Activated T-helper 9 cell treated with anti-CD3 and anti-CD28 coated beads, Interleukin-2, amount 50 U/mL, for 16 hours (primary cell): ENCODE measurements at regions not wholly inside any gene's neighbourhood (a gene's known extent, or its start where the extent isn't known, plus 50 kb on each side); places are given as distances from the start of the nearest gene placed in this dataset.

ENCODE experiments used
- DNase-seq: peaks from one replicate; pipeline ENCODE4 v3.0.0-alpha.2; 2020; ENCODE audit warnings: low read depth

DNA sequence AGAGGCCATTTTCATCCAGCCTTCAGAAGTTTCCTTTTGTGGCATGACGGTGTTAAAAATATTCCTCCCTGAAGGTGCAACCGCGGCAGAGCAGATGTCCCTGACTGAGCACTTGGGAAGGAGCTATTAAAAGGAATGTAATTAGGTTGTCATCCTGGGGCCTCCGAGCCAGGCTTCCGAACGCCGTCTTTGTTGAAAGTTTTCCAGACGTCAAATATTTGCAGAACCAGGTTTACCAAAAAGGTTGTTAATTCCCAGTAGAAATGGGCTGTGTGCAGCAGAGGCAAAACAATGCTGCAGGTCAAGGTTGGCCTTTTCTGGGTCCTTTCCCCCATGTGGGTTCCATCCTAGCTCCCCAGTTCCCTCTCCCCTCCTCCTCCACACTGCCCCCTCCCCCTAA lies 88.8 kb upstream of the CALM2 start:
- no peak for DNase-seq

DNA sequence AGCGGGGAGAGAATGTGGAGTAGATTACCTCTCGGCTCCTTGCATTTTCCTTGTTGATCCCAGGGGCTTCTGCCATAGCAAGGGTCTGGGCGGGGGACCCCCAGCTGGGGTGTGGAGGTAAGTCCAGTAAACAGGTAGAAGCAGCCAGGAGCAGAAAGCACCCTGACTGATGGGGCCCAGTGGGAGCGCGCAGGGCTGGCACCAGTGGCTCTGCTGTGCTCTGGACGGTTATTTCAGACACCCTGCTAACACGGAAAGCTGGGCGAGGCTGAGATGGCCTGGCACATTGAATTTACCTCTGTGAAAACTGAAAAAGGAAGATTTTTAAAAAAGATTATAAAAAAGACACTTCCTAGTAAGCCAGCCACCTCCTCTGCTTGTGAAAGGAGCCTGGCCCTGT lies 88.4 kb upstream of the CALM2 start:
- DNase-seq = no peak

DNA sequence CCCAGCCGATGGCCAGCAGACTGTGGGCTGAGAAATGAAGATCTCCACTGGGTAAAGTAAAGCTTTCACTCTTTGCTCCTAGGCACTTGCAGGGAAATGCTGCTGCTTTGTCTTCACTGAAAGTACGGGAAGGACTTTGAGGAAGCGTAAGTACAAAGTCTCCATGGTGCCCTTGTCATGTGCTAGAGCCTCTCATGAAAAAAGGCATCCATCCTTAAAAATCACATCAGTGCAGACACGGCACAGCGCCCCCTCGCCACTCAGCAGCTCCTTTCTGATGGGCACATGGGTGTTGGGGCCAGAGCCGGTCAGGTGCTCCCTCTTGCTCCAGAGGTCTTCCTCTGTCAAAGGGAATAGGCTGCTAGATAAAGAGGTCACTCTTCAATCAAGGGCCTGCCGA lies 87.8 kb upstream of the CALM2 start:
- no peak for DNase-seq

DNA sequence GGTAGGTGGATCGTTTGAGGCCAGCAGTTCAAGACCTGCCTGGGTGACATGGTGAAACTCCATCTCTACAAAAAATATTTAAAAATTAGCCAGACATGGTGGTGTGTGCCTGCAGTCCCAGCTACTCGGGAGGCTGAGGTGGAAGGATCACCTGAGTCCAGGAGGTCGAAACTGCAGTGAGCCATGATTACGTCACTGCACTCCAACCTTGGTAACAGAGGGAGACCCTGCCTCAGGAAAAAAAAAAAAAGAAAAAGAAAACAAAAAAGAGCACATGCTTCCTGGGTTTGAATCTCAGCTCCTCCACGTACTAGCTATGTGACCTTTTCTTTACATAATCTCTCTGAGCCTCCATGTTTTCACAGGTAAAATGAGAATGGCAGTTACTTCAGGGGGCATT lies 86.3 kb upstream of the CALM2 start:
- DNase-seq = no peak

DNA sequence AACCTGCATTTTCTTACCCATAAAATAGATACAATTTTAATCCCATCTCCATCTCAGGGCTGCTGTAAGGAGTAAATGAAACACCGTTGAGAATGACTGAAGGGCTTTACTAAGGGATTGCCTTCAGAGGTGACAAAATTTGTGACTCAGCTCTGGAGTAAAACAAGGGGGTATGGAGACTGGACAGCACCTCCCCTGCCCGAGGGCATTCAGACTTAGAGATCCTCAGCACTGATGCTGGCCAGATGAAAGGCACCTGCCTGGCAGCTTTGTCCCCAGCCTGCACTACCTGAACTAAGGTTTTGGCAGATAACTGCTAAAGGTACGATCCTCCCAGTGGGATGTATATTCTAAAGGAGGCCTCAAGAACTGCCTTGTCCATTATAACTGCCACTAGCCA lies 84.7 kb upstream of the CALM2 start:
- no peak for DNase-seq

DNA sequence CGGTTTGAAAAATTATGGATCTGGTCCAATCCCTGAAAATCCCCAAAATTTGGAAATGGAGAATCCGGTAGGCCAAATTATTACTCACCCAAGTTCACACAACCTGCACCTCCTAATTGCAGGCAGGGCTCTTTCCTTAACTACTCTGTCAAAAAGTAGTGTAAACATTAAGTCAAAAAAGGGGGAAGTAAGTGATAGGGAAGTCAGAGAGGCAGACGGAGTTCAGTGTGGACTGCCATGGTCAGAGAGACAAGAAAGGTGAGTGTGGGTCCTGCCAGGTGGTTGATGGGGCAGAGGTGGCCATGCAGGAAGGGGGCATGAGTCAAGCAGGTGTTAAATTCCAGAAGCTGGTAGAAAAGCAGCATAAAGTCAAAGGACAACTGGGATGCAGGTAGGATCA lies 83.5 kb upstream of the CALM2 start:
- no peak for DNase-seq

DNA sequence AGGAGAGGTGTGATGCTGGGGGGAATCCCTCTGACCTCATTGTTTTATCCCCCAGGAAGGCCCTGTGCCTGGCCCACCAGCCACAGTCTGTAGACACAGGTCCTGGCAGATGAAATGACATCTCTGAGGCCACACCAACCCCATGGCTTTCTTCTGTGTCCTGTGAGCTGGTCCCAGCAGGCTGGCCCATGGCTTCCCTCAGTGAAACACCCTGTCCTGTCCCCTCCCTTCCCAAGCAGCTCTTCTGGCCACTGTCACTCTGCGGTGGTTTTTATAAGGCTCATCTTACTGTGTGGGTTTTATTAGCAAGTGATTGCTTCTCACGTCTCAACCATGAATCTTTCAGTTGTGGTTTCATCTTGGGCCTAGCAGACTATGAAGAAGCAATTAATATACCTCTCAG lies 81.6 kb upstream of the CALM2 start:
- no peak for DNase-seq

DNA sequence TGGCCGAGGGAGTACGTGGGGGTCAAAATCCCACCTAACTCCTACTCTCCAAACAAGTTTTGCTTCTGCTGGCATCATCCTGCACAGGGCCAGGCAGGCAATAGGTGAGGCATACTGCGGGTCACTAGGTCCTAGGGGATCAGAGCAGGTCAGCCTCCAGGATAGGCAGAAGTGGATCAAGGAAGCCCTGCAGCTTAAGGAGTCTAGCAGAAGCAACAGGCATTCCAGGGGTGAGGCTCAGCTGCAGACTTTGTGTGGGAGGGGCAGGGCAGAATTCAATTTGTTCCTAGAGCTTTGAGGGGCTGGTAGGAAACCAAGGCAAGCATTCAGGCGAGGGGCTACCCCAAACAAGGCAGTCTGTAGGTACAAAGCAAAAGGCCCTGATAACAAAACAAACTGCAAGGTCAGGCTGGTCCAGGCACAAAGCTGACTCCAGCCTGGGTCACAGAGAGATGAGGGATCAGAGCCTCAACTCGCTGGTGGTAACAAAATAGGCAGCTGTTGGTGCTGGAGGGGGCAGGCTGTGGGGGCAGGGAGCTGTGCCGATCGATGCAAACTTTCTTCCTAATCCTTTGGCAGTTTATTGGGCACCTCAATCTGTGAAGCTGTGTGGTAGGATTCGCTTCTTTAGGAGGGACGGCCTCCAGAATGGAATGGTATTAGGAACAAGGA lies 80.2 kb upstream of the CALM2 start:
- DNase-seq = no peak

DNA sequence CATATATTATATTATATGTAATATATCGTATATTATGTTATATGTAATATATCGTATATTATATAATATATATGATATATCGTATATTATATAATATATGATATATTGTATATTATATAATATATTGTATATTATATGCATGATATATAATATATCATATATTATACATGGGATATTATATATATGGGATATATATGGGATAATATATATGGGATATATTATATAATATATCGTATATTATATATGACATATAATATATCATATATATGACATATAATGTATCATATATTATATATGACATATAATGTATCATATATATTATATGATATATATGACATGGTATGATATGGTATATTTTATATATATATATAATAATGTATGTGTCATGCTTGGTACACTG lies 79.5 kb upstream of the CALM2 start:
- DNase-seq = no peak

DNA sequence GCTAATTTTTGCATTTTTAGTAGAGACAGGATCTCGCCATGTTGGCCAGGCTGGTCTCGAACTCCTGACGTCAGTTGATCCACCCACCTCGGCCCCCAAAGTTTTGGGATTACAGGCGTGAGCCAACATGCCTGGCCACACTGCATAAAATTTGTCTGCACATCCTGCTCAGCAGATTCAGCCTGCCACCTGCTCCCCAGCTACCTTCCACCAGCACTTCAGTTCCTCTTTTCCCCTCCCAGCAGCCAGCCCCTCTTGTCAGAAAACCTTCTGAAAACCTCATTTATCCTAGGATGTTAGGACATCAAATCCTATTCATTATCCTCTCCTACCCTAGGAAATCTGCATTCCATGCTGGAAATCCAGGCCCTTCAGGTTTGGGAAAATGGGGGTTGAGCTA lies 78.2 kb upstream of the CALM2 start:
- DNase-seq = no peak

DNA sequence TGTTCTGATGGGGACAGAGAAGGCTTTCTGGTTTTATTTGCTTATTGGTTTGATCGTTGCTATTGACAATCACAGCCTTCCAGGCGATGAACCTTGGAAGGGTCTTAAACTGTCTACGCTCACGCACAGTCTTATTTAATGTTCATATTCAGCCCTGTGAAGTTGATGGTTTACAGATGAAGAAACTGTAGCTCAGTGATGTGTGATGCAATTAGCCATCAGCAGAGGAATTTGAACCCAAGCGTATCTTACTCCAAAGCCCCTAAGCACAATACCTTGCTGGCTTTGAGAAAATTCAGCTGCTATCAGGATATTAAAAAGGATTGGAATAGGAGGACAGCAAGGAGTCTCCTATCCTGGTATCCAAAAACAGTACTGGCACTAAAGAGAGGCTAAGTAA lies 77.1 kb upstream of the CALM2 start:
- DNase-seq = no peak

DNA sequence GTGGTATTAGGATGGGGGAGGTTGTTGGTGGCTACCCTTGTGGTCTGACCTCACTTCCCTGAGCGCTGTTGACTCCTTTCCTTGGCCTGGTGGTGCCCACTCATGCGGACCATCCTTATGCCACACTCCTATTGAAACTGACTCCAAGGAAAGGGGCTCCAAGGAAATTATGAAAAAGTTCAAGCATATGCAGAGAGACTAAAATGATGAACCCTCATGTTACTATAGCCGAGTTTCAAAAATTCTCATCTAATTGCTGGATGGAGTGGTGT lies 75.0 kb upstream of the CALM2 start:
- no peak for DNase-seq

DNA sequence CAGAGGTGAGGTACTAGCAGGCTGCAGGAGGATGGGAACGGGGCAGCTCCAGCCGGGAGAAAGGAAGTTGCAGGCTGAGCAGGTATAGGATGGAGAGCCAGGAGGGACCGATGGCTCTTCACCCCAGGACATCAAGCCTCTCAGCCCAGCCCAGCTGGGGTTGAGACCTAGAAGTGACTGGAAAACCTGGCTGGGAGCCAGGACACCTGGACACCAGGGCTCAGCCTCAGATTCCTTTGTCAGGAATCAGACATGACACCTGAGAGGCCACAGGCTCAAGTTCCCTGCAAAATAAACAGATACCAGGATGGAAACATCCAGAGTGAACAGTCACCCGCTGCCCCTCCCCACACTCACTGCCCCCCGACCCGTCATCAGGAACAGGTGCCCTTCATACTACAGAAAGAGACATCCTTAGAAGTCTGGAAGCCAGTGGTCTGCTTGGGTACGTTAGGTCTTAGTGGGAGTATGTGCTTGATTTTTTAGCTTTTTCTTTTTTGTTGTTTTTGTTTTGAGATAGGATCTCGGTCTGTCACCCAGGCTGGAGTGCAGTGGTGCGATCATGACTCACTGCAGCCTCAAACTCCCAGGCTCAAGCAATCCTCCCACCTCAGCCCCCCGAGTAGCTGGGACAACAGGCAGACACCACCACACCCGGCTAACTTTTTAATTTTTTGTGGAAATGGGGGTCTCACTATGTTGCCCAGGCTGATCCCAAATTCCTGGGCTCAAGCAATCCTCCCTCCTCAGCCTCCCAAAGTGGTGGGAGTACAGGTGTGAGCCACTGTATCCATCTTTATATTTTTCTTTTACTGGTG lies 74.5 kb upstream of the CALM2 start:
- no peak for DNase-seq

DNA sequence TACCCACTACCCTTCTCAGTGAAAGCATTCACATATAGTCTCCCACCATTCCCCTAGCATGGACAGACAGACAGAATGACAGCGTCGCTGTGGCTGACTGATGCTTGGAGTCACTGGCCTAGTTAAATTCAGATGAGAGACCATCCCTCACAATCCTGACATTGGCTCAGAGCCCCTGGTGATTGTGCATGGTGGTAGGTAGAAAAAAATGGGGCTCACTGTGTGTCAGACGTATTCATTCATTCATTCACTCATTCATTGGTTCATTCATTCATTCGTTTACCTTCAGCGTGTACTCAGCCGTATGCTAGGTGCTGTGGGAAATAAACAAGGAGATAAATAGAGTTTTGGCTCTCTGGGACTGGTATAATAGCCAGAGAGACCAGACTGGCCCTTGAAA lies 73.6 kb upstream of the CALM2 start:
- no peak for DNase-seq

DNA sequence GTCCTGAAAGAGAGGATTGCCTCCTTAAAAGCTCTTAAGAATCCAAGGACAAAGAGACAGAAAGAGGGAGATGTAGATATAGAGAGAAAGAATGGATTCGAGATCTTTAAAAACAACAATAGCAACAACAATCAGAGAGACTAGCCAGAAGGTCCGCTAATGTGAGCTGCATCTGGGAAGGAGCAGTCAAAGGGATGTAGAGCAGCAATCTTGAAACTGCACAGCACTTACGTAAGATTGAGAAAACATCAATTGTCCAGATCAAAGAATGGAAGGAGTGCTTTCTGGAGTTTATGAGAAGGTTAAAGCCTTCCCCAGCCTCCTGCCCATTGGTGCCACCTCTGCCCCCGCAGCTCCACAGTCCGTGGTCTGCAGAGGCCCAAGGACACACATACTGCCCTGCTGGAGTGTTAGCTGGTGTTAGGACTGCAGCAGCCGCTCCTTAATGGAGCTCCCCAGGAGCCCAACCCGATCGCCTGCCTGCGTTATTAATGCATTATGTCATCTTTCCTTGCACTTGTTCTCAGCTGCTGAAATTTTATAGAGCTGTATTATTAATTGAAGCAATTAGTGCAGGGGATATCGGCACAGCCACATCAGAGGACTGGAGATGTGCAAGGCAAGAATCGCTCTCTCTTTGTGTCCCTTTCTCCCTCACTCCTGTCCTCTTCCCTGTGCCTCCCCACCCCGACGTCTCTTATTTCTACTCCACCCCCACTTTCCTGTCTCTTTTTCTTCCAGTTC lies 73.0 kb upstream of the CALM2 start:
- no peak for DNase-seq

DNA sequence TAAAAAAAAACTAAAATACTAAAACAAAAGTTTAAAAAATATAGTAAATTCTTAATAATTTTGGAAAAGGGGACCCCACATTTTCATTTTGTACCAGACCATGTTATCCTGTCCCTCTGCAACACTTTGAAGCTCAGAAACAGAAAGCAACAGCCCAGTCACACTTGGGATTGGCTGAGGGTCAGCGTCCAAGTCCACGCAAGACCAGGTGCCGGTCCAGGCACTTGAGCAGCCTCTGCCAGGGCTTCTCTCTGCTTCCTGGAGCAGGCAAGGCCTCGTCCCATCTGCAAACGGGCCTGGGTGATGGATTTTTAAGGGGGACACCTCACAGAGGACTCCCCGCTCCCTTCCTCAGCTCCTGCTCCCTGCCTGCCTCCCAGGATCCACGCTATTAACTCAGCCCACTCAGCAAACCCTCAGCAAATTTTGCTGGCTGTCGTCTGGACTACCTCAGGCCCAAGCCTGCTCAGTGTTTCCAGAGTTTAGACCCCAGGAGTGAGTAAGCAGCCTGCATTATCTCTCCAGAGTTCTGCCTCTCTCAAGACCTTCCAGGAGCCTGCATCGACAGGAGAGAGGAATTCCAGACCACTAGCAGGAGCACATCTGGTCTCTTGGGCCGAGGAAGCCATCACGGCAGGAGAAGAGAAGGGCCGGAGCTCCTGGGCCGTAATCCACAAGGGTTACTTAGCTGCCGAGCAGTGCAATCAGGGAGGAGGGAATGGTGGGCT lies 67.4 kb upstream of the CALM2 start:
- DNase-seq = no peak

DNA sequence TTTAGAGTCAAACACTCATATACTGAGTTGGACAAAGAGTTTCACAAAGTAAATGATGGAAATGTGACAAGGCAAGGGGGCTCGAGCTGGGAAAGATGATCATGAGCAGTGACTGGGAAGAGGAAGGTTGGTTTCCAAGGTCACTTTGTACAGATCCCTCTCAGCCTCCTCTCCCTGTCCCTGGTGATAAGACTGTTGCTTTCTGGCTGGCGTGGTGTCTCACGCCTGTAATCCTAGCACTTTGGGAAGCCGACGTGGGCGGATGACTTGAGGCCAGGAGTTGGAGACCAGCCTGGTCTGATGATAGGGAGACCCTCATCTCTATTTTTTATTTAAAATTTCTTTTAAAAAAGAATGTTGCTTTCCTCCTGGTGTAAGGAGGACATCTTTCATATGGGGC lies 65.4 kb upstream of the CALM2 start:
- DNase-seq = no peak

DNA sequence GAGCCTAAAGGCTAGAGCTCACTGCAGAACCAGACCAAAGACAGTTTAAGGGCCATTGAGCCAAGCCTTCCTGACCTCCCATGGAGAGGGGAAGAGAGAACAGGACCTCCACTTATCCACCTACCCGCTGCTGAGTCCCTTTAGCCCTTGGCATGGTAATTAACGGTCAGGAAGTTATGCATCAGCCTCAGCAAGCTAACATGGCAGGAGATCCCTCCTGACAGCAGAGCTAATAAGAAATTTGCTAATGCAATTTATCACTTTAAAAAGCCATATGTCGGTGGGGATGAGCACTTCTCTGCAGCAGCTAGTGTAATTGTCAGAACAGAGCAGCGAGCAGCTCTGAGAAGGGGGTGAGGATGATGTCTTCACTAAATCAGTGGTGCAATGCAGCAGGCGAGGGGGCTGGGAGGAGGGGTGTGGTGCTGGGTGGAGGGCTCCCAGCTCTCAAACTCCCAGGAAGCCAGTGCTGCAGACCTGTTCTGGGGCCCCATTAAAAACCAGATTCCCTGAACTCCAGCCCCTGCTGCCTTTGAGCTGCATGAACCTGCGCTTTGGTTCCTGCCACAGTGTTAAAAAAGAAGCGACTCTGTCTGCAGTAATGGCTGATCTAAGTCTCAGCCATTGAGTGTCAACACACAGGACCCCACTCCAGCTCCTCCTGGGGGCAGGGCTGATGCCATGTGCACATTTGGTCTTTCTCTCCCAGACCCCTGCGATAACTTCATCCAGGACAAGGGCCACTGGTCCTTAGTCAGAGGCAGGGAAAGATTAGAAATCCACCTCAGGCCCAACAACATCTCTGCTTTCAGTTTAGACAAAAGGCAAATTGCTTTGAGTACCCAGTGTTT lies 63.0 kb upstream of the CALM2 start:
- DNase-seq = no peak

DNA sequence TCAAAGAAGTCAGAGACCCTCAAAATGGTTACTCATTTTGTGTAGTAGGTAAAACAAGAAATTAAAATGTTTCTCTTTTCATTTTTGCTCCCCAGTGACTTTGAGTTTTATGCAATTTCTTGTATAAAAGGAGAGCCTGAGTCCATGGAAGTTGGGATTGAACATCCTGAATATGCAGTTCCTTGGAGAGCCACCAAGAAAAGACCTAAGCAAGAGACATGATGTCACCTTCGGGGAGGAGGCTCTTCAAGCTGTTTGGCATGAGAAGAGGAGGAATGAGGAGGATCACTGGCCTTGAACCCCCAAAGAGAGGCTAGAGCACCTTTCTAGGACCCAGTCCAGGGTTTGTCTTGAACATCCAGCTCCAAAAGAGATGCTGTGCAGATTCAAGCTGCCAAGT lies 62.3 kb upstream of the CALM2 start:
- no peak for DNase-seq

DNA sequence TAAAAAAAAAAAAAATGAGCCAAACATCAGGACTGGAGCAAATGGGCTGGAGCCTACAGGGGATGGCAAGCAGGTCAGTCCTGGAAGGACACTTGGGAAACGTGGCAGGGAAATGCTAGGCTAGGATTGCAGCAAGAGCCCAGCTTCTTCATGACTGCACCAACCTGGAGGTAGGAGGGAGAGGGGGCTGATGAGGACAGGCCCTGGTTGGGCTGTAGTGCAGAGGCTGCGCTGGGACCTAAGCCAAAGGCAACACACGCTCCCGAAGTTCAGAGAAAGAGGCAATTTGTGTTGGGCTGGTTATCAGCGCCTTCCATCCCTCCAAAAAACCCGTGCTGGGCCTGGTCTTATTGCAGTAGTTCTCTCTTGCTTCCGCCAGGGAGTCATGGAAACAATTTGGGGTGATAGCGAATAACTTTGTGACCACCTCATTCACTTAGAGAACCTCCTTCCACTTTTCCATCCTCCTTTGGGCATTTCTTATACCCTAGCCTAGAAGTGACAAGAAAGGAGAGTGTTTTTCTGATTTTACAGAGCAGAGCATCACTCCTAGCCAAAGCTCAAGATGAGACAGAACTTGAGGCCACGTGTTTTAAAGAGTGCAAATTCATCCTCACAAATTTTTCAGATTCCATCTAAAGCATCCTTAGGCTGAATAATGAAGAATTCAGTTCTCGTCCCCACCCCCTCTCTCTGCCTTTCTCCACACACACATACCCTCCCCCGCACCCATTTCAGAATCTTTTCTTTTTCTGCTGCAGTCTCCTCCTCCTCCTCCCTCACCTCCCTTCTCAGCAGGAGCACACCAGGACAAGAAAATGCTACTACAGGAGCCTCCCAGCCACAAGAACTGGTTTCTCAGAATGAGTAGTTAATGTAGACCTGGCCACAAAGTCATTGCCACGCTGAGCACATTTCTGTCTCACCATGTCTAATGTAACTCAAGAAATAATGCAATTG lies 61.3 kb upstream of the CALM2 start:
- DNase-seq = no peak
